ENCODE measurements at regions not wholly inside any gene's neighbourhood (a gene's known extent, or its start where the extent isn't known, plus 50 kb on each side); places are given as distances from the start of the nearest gene placed in this dataset.
A peak's percentile ranks its signal among the peaks of the same experiment; 100 is the strongest.

- TF ChIP-seq ZFP3 (CRISPR knock-in tag; IDR thresholded peaks at IDR 0.05) (no peak), TCF4 (CRISPR knock-in tag; IDR thresholded peaks at IDR 0.05; ENCODE audit: borderline replicate concordance) (no peak), TSHZ2 (CRISPR knock-in tag; IDR thresholded peaks at IDR 0.05) (no peak), PATZ1 (CRISPR knock-in tag; IDR thresholded peaks at IDR 0.05; ENCODE audit: borderline replicate concordance) (no peak), CSRNP3 (CRISPR knock-in tag; IDR thresholded peaks at IDR 0.05) (no peak), SNAI2 (CRISPR knock-in tag; IDR thresholded peaks at IDR 0.05) (no peak), CREB5 (CRISPR knock-in tag; IDR thresholded peaks at IDR 0.05; ENCODE audit: low read depth) (no peak), ARNTL (CRISPR knock-in tag; IDR thresholded peaks at IDR 0.05; ENCODE audit: borderline replicate concordance, low read depth) (no peak), TOX (CRISPR knock-in tag; IDR thresholded peaks at IDR 0.05; ENCODE audit: borderline replicate concordance) (no peak), ESRRG (CRISPR knock-in tag; IDR thresholded peaks at IDR 0.05) (no peak), ZC3H10 (CRISPR knock-in tag; IDR thresholded peaks at IDR 0.05) (no peak), PPARA (CRISPR knock-in tag; IDR thresholded peaks at IDR 0.05; ENCODE audit: borderline replicate concordance) (no peak)
- ATAC-seq: no peak
Measured at GRCh38 chr3:177930771-177931170, 605.5 kb upstream of the KCNMB2 start.

- TF ChIP-seq ZFP30 (CRISPR knock-in tag; IDR thresholded peaks at IDR 0.05) (no peak), TCF4 (CRISPR knock-in tag; IDR thresholded peaks at IDR 0.05; ENCODE audit: borderline replicate concordance) (no peak), ARNTL (CRISPR knock-in tag; IDR thresholded peaks at IDR 0.05; ENCODE audit: borderline replicate concordance, low read depth) (no peak), CSDC2 (CRISPR knock-in tag; IDR thresholded peaks at IDR 0.05) (no peak), ZNF8 (CRISPR knock-in tag; IDR thresholded peaks at IDR 0.05) (no peak), ISL1 (CRISPR knock-in tag; IDR thresholded peaks at IDR 0.05) (no peak), CSRNP3 (CRISPR knock-in tag; IDR thresholded peaks at IDR 0.05) (no peak), TSHZ2 (CRISPR knock-in tag; IDR thresholded peaks at IDR 0.05) (no peak)
- no peak; the same call in 1 of the 3 replicates for ATAC-seq
Measured at GRCh38 chr3:177931346-177931745, 604.9 kb upstream of the KCNMB2 start.

- TF ChIP-seq ZNF8 (CRISPR knock-in tag; IDR thresholded peaks at IDR 0.05): no peak
- 0 out of 2 replicates have a peak, but pooled peaks have one; percentile 18 for TF ChIP-seq SNAI2 (CRISPR knock-in tag; IDR thresholded peaks at IDR 0.05)
- no peak for TF ChIP-seq PPARA (CRISPR knock-in tag; IDR thresholded peaks at IDR 0.05; ENCODE audit: borderline replicate concordance)
- no peak for ATAC-seq
Measured at GRCh38 chr3:177932346-177932745, 603.9 kb upstream of the KCNMB2 start.

All from SK-N-SH treated with all-trans-retinoic acid at 6 μM for 48 hours (cell line).